ENCODE measurements at regions not wholly inside any gene's neighbourhood (a gene's known extent, or its start where the extent isn't known, plus 50 kb on each side); places are given as distances from the start of the nearest gene placed in this dataset.

DNA sequence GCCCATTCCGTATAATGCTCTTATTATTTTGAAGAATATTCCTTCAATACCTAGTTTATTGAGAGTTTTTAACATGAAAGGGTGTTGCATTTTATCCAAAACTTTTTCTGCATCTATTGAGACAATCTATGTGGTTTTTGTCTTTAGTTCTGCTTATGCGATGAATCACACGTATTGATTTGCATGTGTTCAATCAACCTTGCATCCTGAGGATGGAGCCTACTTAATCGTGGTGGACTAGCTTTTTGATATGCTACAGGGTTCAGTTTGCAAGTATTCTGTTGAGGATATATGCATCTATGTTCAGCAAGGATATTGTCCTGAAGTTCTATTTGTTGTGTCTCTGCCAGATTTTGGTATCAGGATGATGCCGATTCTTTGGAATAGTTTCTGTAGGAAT, 1070.3 kb upstream of the CDH18 start:
- TF ChIP-seq, protein P1, sequence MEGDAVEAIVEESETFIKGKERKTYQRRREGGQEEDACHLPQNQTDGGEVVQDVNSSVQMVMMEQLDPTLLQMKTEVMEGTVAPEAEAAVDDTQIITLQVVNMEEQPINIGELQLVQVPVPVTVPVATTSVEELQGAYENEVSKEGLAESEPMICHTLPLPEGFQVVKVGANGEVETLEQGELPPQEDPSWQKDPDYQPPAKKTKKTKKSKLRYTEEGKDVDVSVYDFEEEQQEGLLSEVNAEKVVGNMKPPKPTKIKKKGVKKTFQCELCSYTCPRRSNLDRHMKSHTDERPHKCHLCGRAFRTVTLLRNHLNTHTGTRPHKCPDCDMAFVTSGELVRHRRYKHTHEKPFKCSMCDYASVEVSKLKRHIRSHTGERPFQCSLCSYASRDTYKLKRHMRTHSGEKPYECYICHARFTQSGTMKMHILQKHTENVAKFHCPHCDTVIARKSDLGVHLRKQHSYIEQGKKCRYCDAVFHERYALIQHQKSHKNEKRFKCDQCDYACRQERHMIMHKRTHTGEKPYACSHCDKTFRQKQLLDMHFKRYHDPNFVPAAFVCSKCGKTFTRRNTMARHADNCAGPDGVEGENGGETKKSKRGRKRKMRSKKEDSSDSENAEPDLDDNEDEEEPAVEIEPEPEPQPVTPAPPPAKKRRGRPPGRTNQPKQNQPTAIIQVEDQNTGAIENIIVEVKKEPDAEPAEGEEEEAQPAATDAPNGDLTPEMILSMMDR (IDR thresholded peaks at IDR 0.05), result no peak
- no peak for TF ChIP-seq POLR2A (IDR thresholded peaks at IDR 0.05)
